GM23338 (cell line): ENCODE measurements at regions not wholly inside any gene's neighbourhood (a gene's known extent, or its start where the extent isn't known, plus 50 kb on each side); places are given as distances from the start of the nearest gene placed in this dataset.

ENCODE experiments used
- CREB1 ChIP-seq: fragments of 250-450 bp; sonication (Bioruptor Pico); IDR thresholded peaks from 2 replicates; pipeline ENCODE4 v1.5.0; 2020; ENCODE audit warnings: low read depth, mild to moderate bottlenecking, moderate library complexity
- EZH2 ChIP-seq: fragments of 200-600 bp; sonication (generic); IDR thresholded peaks from one replicate; pipeline ENCODE4 v1.8.0; 2017; ENCODE audit warnings: antibody characterized with exemption, mild to moderate bottlenecking, low read depth; ENCODE audit not compliant: unreplicated experiment
- EZH2phosphoT487 ChIP-seq: fragments of 200-600 bp; sonication (generic); IDR thresholded peaks from one replicate; pipeline ENCODE4 v1.8.1; 2018; ENCODE audit warnings: antibody characterized with exemption; ENCODE audit not compliant: unreplicated experiment
- JUNB ChIP-seq: IDR thresholded peaks from one replicate; pipeline ENCODE4 v1.6.1; 2016; ENCODE audit warnings: antibody characterized with exemption; ENCODE audit not compliant: unreplicated experiment
- NANOG ChIP-seq: IDR thresholded peaks from 2 replicates; pipeline ENCODE4 v1.6.1; 2016; ENCODE audit warnings: antibody characterized with exemption, borderline replicate concordance
- POLR2AphosphoS5 ChIP-seq: IDR thresholded peaks from 2 replicates; pipeline ENCODE4 v1.6.1; 2016; ENCODE audit warnings: antibody characterized with exemption, low read depth
- STAT1 ChIP-seq: IDR thresholded peaks from one replicate; pipeline ENCODE4 v1.6.1; 2016; ENCODE audit warnings: antibody characterized with exemption; ENCODE audit not compliant: unreplicated experiment
- ZNF114 ChIP-seq: fragments of 250-450 bp; sonication (Bioruptor Pico); IDR thresholded peaks from 2 replicates; pipeline ENCODE4 v1.5.0; 2020; ENCODE audit warnings: mild to moderate bottlenecking, moderate library complexity
- ZNF331 ChIP-seq: fragments of 250-450 bp; sonication (Bioruptor Pico); IDR thresholded peaks from 2 replicates; pipeline ENCODE4 v1.5.0; 2020; ENCODE audit warnings: low read depth, mild to moderate bottlenecking, moderate library complexity
- TF ChIP-seq, protein P1 (sequence below), 2 experiments: fragments of 200-600 bp in 1 of 2; sonication (generic) in 1 of 2; conservative IDR thresholded peaks; 2 replicates each; pipeline versions ENCODE4 v1.5.1 to v1.6.1; 2016 to 2017; ENCODE audit warnings: antibody characterized with exemption in 2 of 2, low read depth in 2 of 2, mild to moderate bottlenecking in 2 of 2, moderate library complexity in 1 of 2
- TF ChIP-seq, protein P2 (sequence below): IDR thresholded peaks from one replicate; pipeline ENCODE4 v1.6.1; 2018; ENCODE audit warnings: antibody characterized with exemption; ENCODE audit not compliant: unreplicated experiment
- TF ChIP-seq, protein P3 (sequence below): IDR thresholded peaks from 2 replicates; pipeline ENCODE4 v1.6.1; 2016; ENCODE audit warnings: antibody characterized with exemption

DNA sequence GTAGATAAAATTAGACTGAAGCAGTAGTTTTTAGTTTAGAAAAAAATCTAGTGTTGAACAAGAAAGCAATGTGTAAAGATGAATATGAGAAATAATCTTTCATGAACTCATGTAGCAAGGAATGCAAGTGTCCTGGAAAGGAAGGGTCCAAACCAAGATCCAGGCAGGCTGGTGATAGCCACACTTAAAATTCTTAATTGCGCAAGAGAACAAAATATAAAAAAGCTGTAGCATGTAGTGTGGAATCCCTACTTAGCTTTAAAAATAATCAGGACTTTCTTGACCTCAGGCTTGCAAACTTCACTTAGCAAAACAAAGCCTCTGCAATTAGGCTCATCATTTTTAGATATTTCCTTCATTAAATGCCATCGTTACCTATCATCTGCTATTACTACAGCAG, 2186.1 kb upstream of the RAG2 start:
- TF ChIP-seq, protein P1, sequence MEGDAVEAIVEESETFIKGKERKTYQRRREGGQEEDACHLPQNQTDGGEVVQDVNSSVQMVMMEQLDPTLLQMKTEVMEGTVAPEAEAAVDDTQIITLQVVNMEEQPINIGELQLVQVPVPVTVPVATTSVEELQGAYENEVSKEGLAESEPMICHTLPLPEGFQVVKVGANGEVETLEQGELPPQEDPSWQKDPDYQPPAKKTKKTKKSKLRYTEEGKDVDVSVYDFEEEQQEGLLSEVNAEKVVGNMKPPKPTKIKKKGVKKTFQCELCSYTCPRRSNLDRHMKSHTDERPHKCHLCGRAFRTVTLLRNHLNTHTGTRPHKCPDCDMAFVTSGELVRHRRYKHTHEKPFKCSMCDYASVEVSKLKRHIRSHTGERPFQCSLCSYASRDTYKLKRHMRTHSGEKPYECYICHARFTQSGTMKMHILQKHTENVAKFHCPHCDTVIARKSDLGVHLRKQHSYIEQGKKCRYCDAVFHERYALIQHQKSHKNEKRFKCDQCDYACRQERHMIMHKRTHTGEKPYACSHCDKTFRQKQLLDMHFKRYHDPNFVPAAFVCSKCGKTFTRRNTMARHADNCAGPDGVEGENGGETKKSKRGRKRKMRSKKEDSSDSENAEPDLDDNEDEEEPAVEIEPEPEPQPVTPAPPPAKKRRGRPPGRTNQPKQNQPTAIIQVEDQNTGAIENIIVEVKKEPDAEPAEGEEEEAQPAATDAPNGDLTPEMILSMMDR (conservative IDR thresholded peaks at IDR 0.05; ENCODE audit: low read depth in 2 of 2), result no peak
- TF ChIP-seq, protein P2, sequence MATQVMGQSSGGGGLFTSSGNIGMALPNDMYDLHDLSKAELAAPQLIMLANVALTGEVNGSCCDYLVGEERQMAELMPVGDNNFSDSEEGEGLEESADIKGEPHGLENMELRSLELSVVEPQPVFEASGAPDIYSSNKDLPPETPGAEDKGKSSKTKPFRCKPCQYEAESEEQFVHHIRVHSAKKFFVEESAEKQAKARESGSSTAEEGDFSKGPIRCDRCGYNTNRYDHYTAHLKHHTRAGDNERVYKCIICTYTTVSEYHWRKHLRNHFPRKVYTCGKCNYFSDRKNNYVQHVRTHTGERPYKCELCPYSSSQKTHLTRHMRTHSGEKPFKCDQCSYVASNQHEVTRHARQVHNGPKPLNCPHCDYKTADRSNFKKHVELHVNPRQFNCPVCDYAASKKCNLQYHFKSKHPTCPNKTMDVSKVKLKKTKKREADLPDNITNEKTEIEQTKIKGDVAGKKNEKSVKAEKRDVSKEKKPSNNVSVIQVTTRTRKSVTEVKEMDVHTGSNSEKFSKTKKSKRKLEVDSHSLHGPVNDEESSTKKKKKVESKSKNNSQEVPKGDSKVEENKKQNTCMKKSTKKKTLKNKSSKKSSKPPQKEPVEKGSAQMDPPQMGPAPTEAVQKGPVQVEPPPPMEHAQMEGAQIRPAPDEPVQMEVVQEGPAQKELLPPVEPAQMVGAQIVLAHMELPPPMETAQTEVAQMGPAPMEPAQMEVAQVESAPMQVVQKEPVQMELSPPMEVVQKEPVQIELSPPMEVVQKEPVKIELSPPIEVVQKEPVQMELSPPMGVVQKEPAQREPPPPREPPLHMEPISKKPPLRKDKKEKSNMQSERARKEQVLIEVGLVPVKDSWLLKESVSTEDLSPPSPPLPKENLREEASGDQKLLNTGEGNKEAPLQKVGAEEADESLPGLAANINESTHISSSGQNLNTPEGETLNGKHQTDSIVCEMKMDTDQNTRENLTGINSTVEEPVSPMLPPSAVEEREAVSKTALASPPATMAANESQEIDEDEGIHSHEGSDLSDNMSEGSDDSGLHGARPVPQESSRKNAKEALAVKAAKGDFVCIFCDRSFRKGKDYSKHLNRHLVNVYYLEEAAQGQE, result no peak
- no peak for TF ChIP-seq EZH2
- no peak for TF ChIP-seq EZH2phosphoT487
- TF ChIP-seq ZNF331 (CRISPR knock-in tag), result no peak
- no peak for TF ChIP-seq POLR2AphosphoS5
- no peak for TF ChIP-seq NANOG
- no peak for TF ChIP-seq CREB1
- TF ChIP-seq, protein P3, sequence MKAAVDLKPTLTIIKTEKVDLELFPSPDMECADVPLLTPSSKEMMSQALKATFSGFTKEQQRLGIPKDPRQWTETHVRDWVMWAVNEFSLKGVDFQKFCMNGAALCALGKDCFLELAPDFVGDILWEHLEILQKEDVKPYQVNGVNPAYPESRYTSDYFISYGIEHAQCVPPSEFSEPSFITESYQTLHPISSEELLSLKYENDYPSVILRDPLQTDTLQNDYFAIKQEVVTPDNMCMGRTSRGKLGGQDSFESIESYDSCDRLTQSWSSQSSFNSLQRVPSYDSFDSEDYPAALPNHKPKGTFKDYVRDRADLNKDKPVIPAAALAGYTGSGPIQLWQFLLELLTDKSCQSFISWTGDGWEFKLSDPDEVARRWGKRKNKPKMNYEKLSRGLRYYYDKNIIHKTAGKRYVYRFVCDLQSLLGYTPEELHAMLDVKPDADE, result no peak
- TF ChIP-seq ZNF114 (CRISPR knock-in tag), result no peak
- TF ChIP-seq JUNB, result no peak
- TF ChIP-seq STAT1, result no peak
